Stomach (tissue), 8 donors: ENCODE measurements at regions not wholly inside any gene's neighbourhood (a gene's known extent, or its start where the extent isn't known, plus 50 kb on each side); places are given as distances from the start of the nearest gene placed in this dataset.

Source experiments
- DNase-seq, 2 donors: peaks; one replicate each; pipeline versions ENCODE4 v3.0.0 to v3.0.0-alpha.2; 2013 to 2019
- H3K27ac ChIP-seq, 5 donors: fragments of 200-600 bp in 4 of 5; sonication (generic) in 4 of 5; one replicate each; pipeline ENCODE4 v1.5.1; 2013 to 2019; ENCODE audit warnings: mild to moderate bottlenecking in 1 of 5, moderate library complexity in 1 of 5
- H3K27me3 ChIP-seq, 3 donors: fragments of 200-600 bp; sonication (generic); one replicate each; pipeline ENCODE4 v1.5.1; 2017 to 2019; ENCODE audit warnings: mixed run types in 1 of 3
- H3K36me3 ChIP-seq, 4 donors: fragments of 200-600 bp; sonication (generic); 1 replicate in 3 of 4; 2 replicates in 1 of 4; pipeline ENCODE4 v1.5.1; 2016 to 2019
- H3K4me1 ChIP-seq, 4 donors: fragments of 200-600 bp; sonication (generic); one replicate each; pipeline ENCODE4 v1.5.1; 2016 to 2019
- H3K4me3 ChIP-seq, 4 donors: fragments of 200-600 bp; sonication (generic) in 3 of 4; one replicate each; pipeline ENCODE4 v1.5.1; 2016 to 2019; ENCODE audit warnings: mild to moderate bottlenecking in 1 of 4
- H3K9me3 ChIP-seq, 4 donors: fragments of 200-600 bp; sonication (generic); one replicate each; pipeline ENCODE4 v1.5.1; 2016 to 2019
- EP300 ChIP-seq: sonication (generic); formaldehyde crosslinking; IDR thresholded peaks from one replicate; pipeline ENCODE4 v1.6.1; 2017; ENCODE audit warnings: antibody characterized with exemption
- POLR2A ChIP-seq, 4 donors: fragments of 450-650 bp; IDR thresholded peaks; one replicate each; pipeline ENCODE4 v1.6.1; 2016; ENCODE audit warnings: antibody characterized with exemption in 4 of 4, control low read depth in 2 of 4, mild to moderate bottlenecking in 1 of 4, moderate library complexity in 1 of 4
- POLR2AphosphoS5 ChIP-seq, 3 donors: sonication (generic); formaldehyde crosslinking; IDR thresholded peaks; one replicate each; pipeline ENCODE4 v1.6.1; 2016; ENCODE audit warnings: antibody characterized with exemption in 3 of 3
- WGBS, 5 donors: extraction: QIAGEN DNeasy Blood & Tissue Kit in 3 of 5; methylation state at CpG; one replicate each; pipeline versions ENCODE4 v1.1.5 to v1.1.7; 2013 to 2018; 5-methylcytosine and 5-hydroxymethylcytosine counted together
- intact Hi-C: fragments of 100-400 bp; cut with DNase I; formaldehyde crosslinking; loops from one replicate; pipeline ENCODE4 v1.15.1; 2023; ENCODE audit warnings: low total_unique reads
- TF ChIP-seq, protein P1 (sequence below), 7 experiments: fragments of 450-650 bp in 4 of 7; fragments of 200-600 bp in 3 of 7; sonication (generic) in 3 of 7; IDR thresholded peaks; one replicate each; pipeline ENCODE4 v1.5.1; 2016 to 2019; ENCODE audit warnings: antibody characterized with exemption in 7 of 7, control low read depth in 2 of 7, mild to moderate bottlenecking in 1 of 7
- donor health status: healthy with polysubstance abuse.
- donor health status: Bipolar disorder and iron deficiency.
- donor health status: healthy.

DNA sequence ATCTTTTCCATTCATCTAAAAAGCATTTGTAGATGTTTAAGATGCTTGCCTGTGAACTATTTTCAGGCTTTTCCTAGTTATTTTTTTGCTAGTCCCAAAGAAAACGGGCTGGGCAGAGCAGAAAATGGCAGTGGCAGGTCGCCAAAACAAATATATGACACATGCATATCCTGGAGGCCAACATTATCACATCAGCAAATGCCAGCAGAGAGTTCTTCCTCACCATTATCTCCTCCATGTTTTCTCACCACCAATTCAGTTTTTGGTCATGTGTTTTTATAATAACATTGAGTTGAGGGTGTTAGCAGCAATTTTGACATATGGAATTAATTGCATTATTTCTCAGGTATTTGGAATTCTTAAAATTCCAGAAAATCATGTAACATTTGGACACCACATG lies 97.9 kb upstream of the EOLA2 start:
- peak in 1 of 2 donors; percentile 44 for DNase-seq

DNA sequence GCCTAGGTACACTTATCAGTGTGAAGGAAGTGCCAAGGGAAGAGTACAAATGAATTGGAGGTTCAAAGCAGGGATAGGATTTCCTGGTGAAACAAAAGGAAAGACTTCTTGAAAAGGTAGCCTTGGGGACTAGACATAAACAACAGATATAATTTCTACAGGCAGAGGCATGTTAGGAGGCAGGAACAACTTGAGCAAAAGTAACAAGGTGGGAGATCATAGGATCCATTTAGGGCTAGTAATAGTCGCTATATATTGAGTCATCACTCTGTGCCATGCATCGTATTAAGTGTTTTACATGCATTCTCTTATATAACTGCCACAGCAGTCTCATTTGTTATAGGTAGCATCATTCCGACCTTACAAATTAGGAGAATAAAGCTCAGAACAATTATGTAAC lies 98.3 kb upstream of the EOLA2 start:
- H3K4me1 ChIP-seq, result no peaks in the 10 kb centered on the region
- no peak overlapping the region for H3K4me3 ChIP-seq
- H3K9me3 ChIP-seq, result peaks cover 0 to 6% (median 2%) of the 10 kb centered on the region in 4 donors
- H3K36me3 ChIP-seq, result no peaks in the 10 kb centered on the region
- H3K27me3 ChIP-seq, result no peaks in the 10 kb centered on the region
- 64 to 92% (median 68%) methylated on average over 3 of the region's 3 CpGs for WGBS, 5 donors
- DNase-seq, result no peak
- TF ChIP-seq EP300 (no peak), POLR2AphosphoS5 (IDR thresholded peaks at IDR 0.05) (no peak), POLR2A (IDR thresholded peaks at IDR 0.05) (no peak)
- TF ChIP-seq, protein P1, sequence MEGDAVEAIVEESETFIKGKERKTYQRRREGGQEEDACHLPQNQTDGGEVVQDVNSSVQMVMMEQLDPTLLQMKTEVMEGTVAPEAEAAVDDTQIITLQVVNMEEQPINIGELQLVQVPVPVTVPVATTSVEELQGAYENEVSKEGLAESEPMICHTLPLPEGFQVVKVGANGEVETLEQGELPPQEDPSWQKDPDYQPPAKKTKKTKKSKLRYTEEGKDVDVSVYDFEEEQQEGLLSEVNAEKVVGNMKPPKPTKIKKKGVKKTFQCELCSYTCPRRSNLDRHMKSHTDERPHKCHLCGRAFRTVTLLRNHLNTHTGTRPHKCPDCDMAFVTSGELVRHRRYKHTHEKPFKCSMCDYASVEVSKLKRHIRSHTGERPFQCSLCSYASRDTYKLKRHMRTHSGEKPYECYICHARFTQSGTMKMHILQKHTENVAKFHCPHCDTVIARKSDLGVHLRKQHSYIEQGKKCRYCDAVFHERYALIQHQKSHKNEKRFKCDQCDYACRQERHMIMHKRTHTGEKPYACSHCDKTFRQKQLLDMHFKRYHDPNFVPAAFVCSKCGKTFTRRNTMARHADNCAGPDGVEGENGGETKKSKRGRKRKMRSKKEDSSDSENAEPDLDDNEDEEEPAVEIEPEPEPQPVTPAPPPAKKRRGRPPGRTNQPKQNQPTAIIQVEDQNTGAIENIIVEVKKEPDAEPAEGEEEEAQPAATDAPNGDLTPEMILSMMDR (IDR thresholded peaks at IDR 0.05), result no peak
- H3K27ac ChIP-seq, result no peak overlapping the region
- intact Hi-C loops, result no loop called here

More for the DNA sequence above, 97.9 kb upstream of the EOLA2 start:
- 10 to 23% (median 17%) methylated on average over 2 of the region's 2 CpGs for WGBS, 5 donors
- Histone ChIP-seq H3K27me3 (no peaks in the 10 kb centered on the region), H3K4me3 (no peak overlapping the region), H3K27ac (no peak overlapping the region), H3K9me3 (peaks cover 0 to 6% (median 2%) of the 10 kb centered on the region in 4 donors), H3K36me3 (no peaks in the 10 kb centered on the region), H3K4me1 (no peaks in the 10 kb centered on the region)
- intact Hi-C loops, result no loop called here
- TF ChIP-seq POLR2AphosphoS5 (IDR thresholded peaks at IDR 0.05) (no peak), EP300 (no peak), POLR2A (IDR thresholded peaks at IDR 0.05) (no peak)
- TF ChIP-seq, protein P1 (IDR thresholded peaks at IDR 0.05), result no peak

DNA sequence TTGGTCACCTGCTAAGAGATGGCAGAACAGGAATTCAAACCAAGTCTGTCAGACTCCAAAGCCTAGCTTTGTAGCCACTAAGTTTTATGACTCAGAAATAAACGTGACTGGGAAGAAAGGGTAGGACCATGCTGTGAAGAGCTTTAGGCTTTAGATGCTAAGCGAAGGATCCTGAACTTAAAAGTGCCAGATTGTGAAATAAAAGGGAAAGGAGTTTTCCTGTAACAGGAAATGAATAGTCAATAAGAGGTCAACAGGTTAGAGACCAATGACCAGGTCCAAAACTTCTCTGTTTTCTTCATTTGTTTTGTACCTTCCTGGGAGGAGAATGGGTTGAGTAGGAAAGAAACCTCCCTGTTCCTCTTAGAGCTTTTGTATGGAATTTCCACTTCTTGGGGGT lies 98.8 kb upstream of the EOLA2 start:
- Histone ChIP-seq H3K36me3 (no peaks in the 10 kb centered on the region), H3K27ac (no peak overlapping the region), H3K4me3 (no peak overlapping the region), H3K27me3 (no peaks in the 10 kb centered on the region), H3K4me1 (no peaks in the 10 kb centered on the region), H3K9me3 (peaks cover 0 to 6% (median 2%) of the 10 kb centered on the region in 4 donors)
- intact Hi-C loops, result no loop called here
- 45 to 73% (median 65%) methylated on average over 2 of the region's 2 CpGs for WGBS, 5 donors
- DNase-seq, result no peak
- no peak for TF ChIP-seq POLR2AphosphoS5 (IDR thresholded peaks at IDR 0.05)

DNA sequence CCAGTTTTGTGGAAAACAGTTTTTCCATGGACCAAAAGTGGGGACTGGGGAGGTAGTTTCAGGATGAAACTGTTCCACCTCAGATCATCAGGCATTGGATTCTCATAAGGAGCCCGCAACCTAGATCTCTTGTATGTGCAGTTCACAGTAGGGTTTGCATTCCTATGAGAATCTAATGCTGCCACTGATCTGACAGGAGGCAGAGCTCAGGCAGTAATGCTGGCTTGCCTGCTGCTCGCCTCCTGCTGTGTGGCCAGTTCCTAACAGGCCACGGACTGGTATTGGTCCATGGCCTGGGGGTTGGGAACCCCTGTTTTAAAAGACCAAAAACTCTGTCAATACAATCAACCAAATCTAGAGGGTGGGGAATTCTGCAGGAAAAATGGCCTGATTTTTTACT lies 100.0 kb upstream of the EOLA2 start:
- Histone ChIP-seq H3K36me3 (no peaks in the 10 kb centered on the region), H3K27ac (no peak overlapping the region), H3K4me1 (no peaks in the 10 kb centered on the region), H3K27me3 (no peaks in the 10 kb centered on the region), H3K9me3 (peaks cover 0 to 6% (median 2%) of the 10 kb centered on the region in 4 donors), H3K4me3 (no peak overlapping the region)
- intact Hi-C loops, result no loop called here
- TF ChIP-seq POLR2AphosphoS5 (IDR thresholded peaks at IDR 0.05) (no peak), POLR2A (IDR thresholded peaks at IDR 0.05) (no peak), EP300 (no peak)
- TF ChIP-seq, protein P1 (IDR thresholded peaks at IDR 0.05), result no peak
- no peak for DNase-seq
- WGBS, 5 donors, result 54 to 82% (median 69%) methylated on average over 2 to 3 of the region's 3 CpGs

DNA sequence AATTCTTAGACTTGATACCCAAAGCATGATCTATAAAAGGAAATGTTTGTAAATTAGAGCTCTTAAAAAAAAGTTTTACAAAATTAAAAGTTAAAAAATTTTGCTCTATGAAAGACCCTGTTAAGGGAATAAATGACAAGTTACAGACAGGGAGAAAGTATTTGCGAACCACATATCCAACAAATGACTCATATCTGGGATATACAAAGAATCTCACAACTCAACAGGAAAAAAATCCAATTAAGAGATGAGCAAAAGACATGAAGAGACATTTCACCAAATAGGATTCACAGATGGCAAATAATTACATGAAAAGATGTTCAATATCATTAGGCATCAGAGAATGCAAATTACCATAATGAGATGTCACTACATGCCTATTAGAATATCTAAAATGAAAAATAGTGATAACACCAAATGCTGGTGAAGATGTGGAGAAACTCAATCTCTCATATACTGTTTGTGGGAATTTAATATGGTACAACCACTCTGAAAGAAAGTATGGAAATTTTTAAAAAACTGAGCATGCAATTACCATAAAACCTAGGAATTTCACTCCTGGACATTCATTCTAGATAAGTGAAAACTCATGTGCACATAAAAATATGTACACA lies 100.8 kb upstream of the EOLA2 start:
- H3K27me3 ChIP-seq, result no peaks in the 10 kb centered on the region
- no peak for DNase-seq
- no peak overlapping the region for H3K27ac ChIP-seq
- no peaks in the 10 kb centered on the region for H3K4me1 ChIP-seq
- no peak for TF ChIP-seq POLR2AphosphoS5 (IDR thresholded peaks at IDR 0.05)
- no peak for TF ChIP-seq POLR2A (IDR thresholded peaks at IDR 0.05)
- TF ChIP-seq EP300, result no peak
- TF ChIP-seq, protein P1 (IDR thresholded peaks at IDR 0.05), result no peak
- H3K9me3 ChIP-seq, result peaks cover 0 to 6% (median 2%) of the 10 kb centered on the region in 4 donors
- H3K4me3 ChIP-seq, result no peak overlapping the region
- intact Hi-C loops, result no loop called here
- no peaks in the 10 kb centered on the region for H3K36me3 ChIP-seq
- 76 to 94% (median 83%) methylated on average over 1 of the region's 1 CpG for WGBS, 5 donors
